ENCODE measurements at regions not wholly inside any gene's neighbourhood (a gene's known extent, or its start where the extent isn't known, plus 50 kb on each side); places are given as distances from the start of the nearest gene placed in this dataset.

- TF ChIP-seq ZBTB14 (CRISPR knock-in tag; IDR thresholded peaks at IDR 0.05), result no peak
- no peak for TF ChIP-seq DMTF1 (CRISPR knock-in tag; IDR thresholded peaks at IDR 0.05)
- TF ChIP-seq ZNF607 (CRISPR knock-in tag; IDR thresholded peaks at IDR 0.05; ENCODE audit: borderline replicate concordance), result no peak
- no peak for TF ChIP-seq MIXL1 (CRISPR knock-in tag; IDR thresholded peaks at IDR 0.05)
These were observed 129.7 kb upstream of the AHI1 start (continued) for GRCh38 chr6:135627092-135627715.

GRCh38 chr6:135630789-135631376, 133.3 kb upstream of the AHI1 start:
- WGBS (ENCODE audit: low lambda C conversion rate), result 42% methylated on average over 6 of the region's 6 CpGs
- no peaks in the 10 kb centered on the region for H3K9me3 ChIP-seq (ENCODE audit: low read length)
- no peak for DNase-seq (ENCODE audit: low spot score)
- no peak for FAIRE-seq
- no peak for TF ChIP-seq SOX13 (IDR thresholded peaks at IDR 0.05)
- no peak for TF ChIP-seq SOX13 (CRISPR knock-in tag; conservative IDR thresholded peaks at IDR 0.05 in 1 of 2, IDR thresholded peaks at IDR 0.05 in 1 of 2)
- TF ChIP-seq POLR2AphosphoS2 (IDR thresholded peaks at IDR 0.05; ENCODE audit: low read depth, low read length), result no peak
- TF ChIP-seq SMYD3 (CRISPR knock-in tag; IDR thresholded peaks at IDR 0.05), result no peak
- no peaks in the 10 kb centered on the region for H4K20me1 ChIP-seq (ENCODE audit: insufficient read depth, low read length)
- H3K79me2 ChIP-seq (ENCODE audit: insufficient read depth, low read length), result no peaks in the 10 kb centered on the region
- intact Hi-C loops (cut with micrococcal nuclease; ENCODE audit: unreplicated experiment) (no loop called here), in situ Hi-C loops (cut with HindIII; ENCODE audit: extremely low pct_ligation_motif_present, low pct_unique_long_range_greater_than_20kb) (no loop called here)
- no peaks in the 10 kb centered on the region for H3K27me3 ChIP-seq (ENCODE audit: control insufficient read depth in 1 of 2, insufficient read depth in 2 of 2, low read length in 2 of 2)
- BruUV-seq (replicated peaks), result no TSS peak
- no peak overlapping the region for H3K4me2 ChIP-seq (ENCODE audit: low read depth, low read length)
- CTCF ChIA-PET (ENCODE audit: low intra/inter-chr PET ratio, low total read pairs), result no interaction called here
- H2AFZ ChIP-seq (ENCODE audit: low read length), result no peak overlapping the region
- ATAC-seq, result no peak
- POLR2A ChIA-PET, result no interaction called here
- no peak overlapping the region for H3K9ac ChIP-seq (ENCODE audit: insufficient read depth, low read depth, low read length)
- no peaks in the 10 kb centered on the region for H3K36me3 ChIP-seq (replicated peaks in 1 of 2; ENCODE audit: control insufficient read depth in 1 of 2, insufficient read depth in 2 of 2, low read length in 2 of 2)
- no peaks in the 10 kb centered on the region for H3K4me1 ChIP-seq (ENCODE audit: insufficient read depth, low read length)
- no peak overlapping the region for H3K4me3 ChIP-seq (replicated peaks in 1 of 3; ENCODE audit: insufficient read depth in 1 of 3, low read depth in 2 of 3, low read length in 3 of 3)
- no peak overlapping the region for H3K27ac ChIP-seq (ENCODE audit: extremely low read length, insufficient read depth, low read length)

Measured in HepG2 (cell line).